Activated CD4-positive, CD25-positive, alpha-beta regulatory T cell treated with anti-CD3 and anti-CD28 coated beads, Interleukin-2, amount 50 U/mL, for 24 hours (primary cell): ENCODE measurements at regions not wholly inside any gene's neighbourhood (a gene's known extent, or its start where the extent isn't known, plus 50 kb on each side); places are given as distances from the start of the nearest gene placed in this dataset.

Experiments used
- ATAC-seq, 2 donors: fragments of 150-1000 bp; cut with Tn5 transposase; one replicate each; pipeline ENCODE4 v1.10.0; 2021; ENCODE audit warnings: mild to moderate bottlenecking in 1 of 2, moderate library complexity in 1 of 2

GRCh38 chr1:244197851-244198375, 146.8 kb downstream of the ZBTB18 start:
- no peak for ATAC-seq

- no peak for ATAC-seq
Observed at GRCh38 chr1:244199902-244200301, 148.8 kb downstream of the ZBTB18 start.

GRCh38 chr1:244200596-244200995, 149.5 kb downstream of the ZBTB18 start:
- no peak for ATAC-seq

GRCh38 chr1:244201750-244202149, 150.7 kb downstream of the ZBTB18 start:
- no peak for ATAC-seq

GRCh38 chr1:244204004-244204403, 152.9 kb downstream of the ZBTB18 start:
- ATAC-seq, result no peak

GRCh38 chr1:244205171-244205570, 154.1 kb downstream of the ZBTB18 start:
- no peak for ATAC-seq

- no peak for ATAC-seq
Observed at GRCh38 chr1:244205906-244206305, 154.8 kb downstream of the ZBTB18 start.

GRCh38 chr1:244207042-244207934, 156.2 kb downstream of the ZBTB18 start:
- ATAC-seq, result no peak

- no peak for ATAC-seq
Observed at GRCh38 chr1:244207935-244208244, 156.8 kb downstream of the ZBTB18 start.

- no peak for ATAC-seq
Observed at GRCh38 chr1:244209955-244210354, 158.9 kb downstream of the ZBTB18 start.

GRCh38 chr1:244210884-244211558, 159.9 kb downstream of the ZBTB18 start:
- no peak for ATAC-seq

GRCh38 chr1:244211559-244211944, 160.5 kb downstream of the ZBTB18 start:
- ATAC-seq, result no peak

GRCh38 chr1:244212219-244212618, 161.1 kb downstream of the ZBTB18 start:
- ATAC-seq, result no peak

- ATAC-seq, result no peak
Observed at GRCh38 chr1:244212797-244213475, 161.9 kb downstream of the ZBTB18 start.

GRCh38 chr1:244214009-244214967, 163.2 kb downstream of the ZBTB18 start:
- no peak for ATAC-seq

GRCh38 chr1:244216836-244217235, 165.8 kb downstream of the ZBTB18 start:
- no peak for ATAC-seq

GRCh38 chr1:244217711-244218110, 166.6 kb downstream of the ZBTB18 start:
- no peak for ATAC-seq

- ATAC-seq, result no peak
Observed at GRCh38 chr1:244218220-244218619, 167.1 kb downstream of the ZBTB18 start.

GRCh38 chr1:244219149-244219548, 168.1 kb downstream of the ZBTB18 start:
- ATAC-seq, result no peak

- ATAC-seq, result no peak
Observed at GRCh38 chr1:244219802-244220201, 168.7 kb downstream of the ZBTB18 start.

- no peak for ATAC-seq
Observed at GRCh38 chr1:244220410-244220809, 169.3 kb downstream of the ZBTB18 start.

GRCh38 chr1:244221991-244222390, 170.9 kb downstream of the ZBTB18 start:
- ATAC-seq, result no peak
